Epithelial cell of esophagus (primary cell): ENCODE measurements at regions not wholly inside any gene's neighbourhood (a gene's known extent, or its start where the extent isn't known, plus 50 kb on each side); places are given as distances from the start of the nearest gene placed in this dataset.

Experiments
- DNase-seq: peaks from one replicate; pipeline ENCODE4 v3.0.0; 2010; ENCODE audit warnings: low read depth
- H3K4me3 ChIP-seq: 2 replicates; pipeline ENCODE4 v1.5.1; 2011; ENCODE audit warnings: mild to moderate bottlenecking, low read length, control low read depth
- CTCF ChIP-seq: IDR thresholded peaks from 2 replicates; pipeline ENCODE4 v1.5.1; 2011; ENCODE audit warnings: low read depth, mild to moderate bottlenecking, low read length, control low read depth, inconsistent platforms; ENCODE audit not compliant: insufficient read depth; ENCODE audit errors: missing control alignments

GRCh38 chr9:17929506-17929905, 350.6 kb downstream of the SH3GL2 start:
- no peak overlapping the region for H3K4me3 ChIP-seq
- DNase-seq = no peak
- no peak for TF ChIP-seq CTCF

GRCh38 chr9:17930071-17930470, 351.2 kb downstream of the SH3GL2 start:
- no peak overlapping the region for H3K4me3 ChIP-seq
- peak; percentile 9 for DNase-seq

GRCh38 chr9:17936365-17936764, 357.5 kb downstream of the SH3GL2 start:
- no peak for DNase-seq
- no peak overlapping the region for H3K4me3 ChIP-seq
- TF ChIP-seq CTCF = no peak

More at GRCh38 chr9:17930071-17930470, 351.2 kb downstream of the SH3GL2 start:
- TF ChIP-seq CTCF = no peak

- no peak for DNase-seq
- TF ChIP-seq CTCF = no peak
- no peak overlapping the region for H3K4me3 ChIP-seq
Measured at GRCh38 chr9:17938035-17938655, 359.3 kb downstream of the SH3GL2 start.

GRCh38 chr9:17942498-17942897, 363.6 kb downstream of the SH3GL2 start:
- no peak for DNase-seq
- TF ChIP-seq CTCF = no peak
- H3K4me3 ChIP-seq = no peak overlapping the region

- no peak overlapping the region for H3K4me3 ChIP-seq
- TF ChIP-seq CTCF = no peak
- DNase-seq = no peak
Measured at GRCh38 chr9:17955409-17955808, 376.5 kb downstream of the SH3GL2 start.

- no peak for TF ChIP-seq CTCF
- no peak overlapping the region for H3K4me3 ChIP-seq
- no peak for DNase-seq
Measured at GRCh38 chr9:17958363-17958762, 379.5 kb downstream of the SH3GL2 start.
